ENCODE measurements at regions not wholly inside any gene's neighbourhood (a gene's known extent, or its start where the extent isn't known, plus 50 kb on each side); places are given as distances from the start of the nearest gene placed in this dataset.
"Not testable (repeated sequence)": the region's sequence is repeated elsewhere in the genome, so short reads cannot be mapped to it uniquely, and the experiment has no call there.

GRCh38 chr12:116327992-116328391 lies 50.5 kb upstream of the MED13L start:
- H3K27ac ChIP-seq (ENCODE audit: extremely low read length, insufficient read depth, low read length); DNase-seq (ENCODE audit: low spot score); in situ Hi-C loops (cut with HindIII; ENCODE audit: extremely low pct_ligation_motif_present, low pct_unique_long_range_greater_than_20kb); BruUV-seq (replicated peaks); ATAC-seq; intact Hi-C loops (cut with micrococcal nuclease; ENCODE audit: unreplicated experiment); H3K27me3 ChIP-seq (ENCODE audit: control insufficient read depth in 1 of 2, insufficient read depth in 2 of 2, low read length in 2 of 2); FAIRE-seq; CTCF ChIA-PET (ENCODE audit: low intra/inter-chr PET ratio, low total read pairs); H3K79me2 ChIP-seq (ENCODE audit: insufficient read depth, low read length); POLR2A ChIA-PET; H2AFZ ChIP-seq (ENCODE audit: low read length); H3K4me1 ChIP-seq (ENCODE audit: insufficient read depth, low read length); H3K9ac ChIP-seq (ENCODE audit: insufficient read depth, low read depth, low read length); H3K4me3 ChIP-seq (replicated peaks in 1 of 3; ENCODE audit: insufficient read depth in 1 of 3, low read depth in 2 of 3, low read length in 3 of 3); H3K4me2 ChIP-seq (ENCODE audit: low read depth, low read length); H3K9me3 ChIP-seq (ENCODE audit: low read length); H3K36me3 ChIP-seq (replicated peaks in 1 of 2; ENCODE audit: control insufficient read depth in 1 of 2, insufficient read depth in 2 of 2, low read length in 2 of 2); H4K20me1 ChIP-seq (ENCODE audit: insufficient read depth, low read length): not testable (repeated sequence)
- 22% methylated on average over 3 of the region's 3 CpGs for WGBS (ENCODE audit: low lambda C conversion rate)

GRCh38 chr12:116331876-116332275 lies 54.4 kb upstream of the MED13L start:
- Histone ChIP-seq H4K20me1 (ENCODE audit: insufficient read depth, low read length) (no peaks in the 10 kb centered on the region), H3K27me3 (ENCODE audit: control insufficient read depth in 1 of 2, insufficient read depth in 2 of 2, low read length in 2 of 2) (no peaks in the 10 kb centered on the region), H3K36me3 (replicated peaks in 1 of 2; ENCODE audit: control insufficient read depth in 1 of 2, insufficient read depth in 2 of 2, low read length in 2 of 2) (no peaks in the 10 kb centered on the region), H3K4me1 (ENCODE audit: insufficient read depth, low read length) (no peaks in the 10 kb centered on the region), H3K9ac (ENCODE audit: insufficient read depth, low read depth, low read length) (no peak overlapping the region), H3K4me3 (replicated peaks in 1 of 3; ENCODE audit: insufficient read depth in 1 of 3, low read depth in 2 of 3, low read length in 3 of 3) (no peak overlapping the region), H3K4me2 (ENCODE audit: low read depth, low read length) (no peak overlapping the region), H2AFZ (ENCODE audit: low read length) (no peak overlapping the region), H3K79me2 (ENCODE audit: insufficient read depth, low read length) (no peaks in the 10 kb centered on the region), H3K9me3 (ENCODE audit: low read length) (no peaks in the 10 kb centered on the region), H3K27ac (ENCODE audit: extremely low read length, insufficient read depth, low read length) (no peak overlapping the region)
- POLR2A ChIA-PET, result no interaction called here
- no TSS peak for BruUV-seq (replicated peaks)
- no peak for FAIRE-seq
- no peak for ATAC-seq
- TF ChIP-seq ZNF629 (CRISPR knock-in tag; conservative IDR thresholded peaks at IDR 0.05) (no peak), ZNF597 (CRISPR knock-in tag; IDR thresholded peaks at IDR 0.05) (no peak), DNMT1 (CRISPR knock-in tag; IDR thresholded peaks at IDR 0.05) (no peak), ZNF792 (CRISPR knock-in tag; IDR thresholded peaks at IDR 0.05) (no peak), ZNF737 (CRISPR knock-in tag; IDR thresholded peaks at IDR 0.05; ENCODE audit: borderline replicate concordance) (no peak), BRCA1 (CRISPR knock-in tag; IDR thresholded peaks at IDR 0.05) (no peak), ZNF704 (CRISPR knock-in tag; IDR thresholded peaks at IDR 0.05; ENCODE audit: borderline replicate concordance) (no peak), KMT2B (CRISPR knock-in tag; IDR thresholded peaks at IDR 0.05) (no peak)
- TF ChIP-seq, protein P1, sequence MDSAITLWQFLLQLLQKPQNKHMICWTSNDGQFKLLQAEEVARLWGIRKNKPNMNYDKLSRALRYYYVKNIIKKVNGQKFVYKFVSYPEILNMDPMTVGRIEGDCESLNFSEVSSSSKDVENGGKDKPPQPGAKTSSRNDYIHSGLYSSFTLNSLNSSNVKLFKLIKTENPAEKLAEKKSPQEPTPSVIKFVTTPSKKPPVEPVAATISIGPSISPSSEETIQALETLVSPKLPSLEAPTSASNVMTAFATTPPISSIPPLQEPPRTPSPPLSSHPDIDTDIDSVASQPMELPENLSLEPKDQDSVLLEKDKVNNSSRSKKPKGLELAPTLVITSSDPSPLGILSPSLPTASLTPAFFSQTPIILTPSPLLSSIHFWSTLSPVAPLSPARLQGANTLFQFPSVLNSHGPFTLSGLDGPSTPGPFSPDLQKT (CRISPR knock-in tag; IDR thresholded peaks at IDR 0.05; ENCODE audit: borderline replicate concordance), result no peak
- TF ChIP-seq, protein P2, sequence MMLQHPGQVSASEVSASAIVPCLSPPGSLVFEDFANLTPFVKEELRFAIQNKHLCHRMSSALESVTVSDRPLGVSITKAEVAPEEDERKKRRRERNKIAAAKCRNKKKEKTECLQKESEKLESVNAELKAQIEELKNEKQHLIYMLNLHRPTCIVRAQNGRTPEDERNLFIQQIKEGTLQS (CRISPR knock-in tag; IDR thresholded peaks at IDR 0.05), result no peak
- TF ChIP-seq, protein P3, sequence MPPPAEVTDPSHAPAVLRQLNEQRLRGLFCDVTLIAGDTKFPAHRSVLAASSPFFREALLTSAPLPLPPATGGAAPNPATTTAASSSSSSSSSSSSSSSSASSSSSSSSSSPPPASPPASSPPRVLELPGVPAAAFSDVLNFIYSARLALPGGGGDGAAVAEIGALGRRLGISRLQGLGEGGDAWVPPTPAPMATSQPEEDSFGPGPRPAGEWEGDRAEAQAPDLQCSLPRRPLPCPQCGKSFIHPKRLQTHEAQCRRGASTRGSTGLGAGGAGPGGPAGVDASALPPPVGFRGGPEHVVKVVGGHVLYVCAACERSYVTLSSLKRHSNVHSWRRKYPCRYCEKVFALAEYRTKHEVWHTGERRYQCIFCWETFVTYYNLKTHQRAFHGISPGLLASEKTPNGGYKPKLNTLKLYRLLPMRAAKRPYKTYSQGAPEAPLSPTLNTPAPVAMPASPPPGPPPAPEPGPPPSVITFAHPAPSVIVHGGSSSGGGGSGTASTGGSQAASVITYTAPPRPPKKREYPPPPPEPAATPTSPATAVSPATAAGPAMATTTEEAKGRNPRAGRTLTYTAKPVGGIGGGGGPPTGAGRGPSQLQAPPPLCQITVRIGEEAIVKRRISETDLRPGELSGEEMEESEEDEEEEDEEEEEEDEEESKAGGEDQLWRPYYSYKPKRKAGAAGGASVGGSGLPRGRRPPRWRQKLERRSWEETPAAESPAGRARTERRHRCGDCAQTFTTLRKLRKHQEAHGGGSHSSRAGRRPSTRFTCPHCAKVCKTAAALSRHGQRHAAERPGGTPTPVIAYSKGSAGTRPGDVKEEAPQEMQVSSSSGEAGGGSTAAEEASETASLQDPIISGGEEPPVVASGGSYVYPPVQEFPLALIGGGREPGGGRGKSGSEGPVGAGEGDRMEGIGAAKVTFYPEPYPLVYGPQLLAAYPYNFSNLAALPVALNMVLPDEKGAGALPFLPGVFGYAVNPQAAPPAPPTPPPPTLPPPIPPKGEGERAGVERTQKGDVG (CRISPR knock-in tag; IDR thresholded peaks at IDR 0.05; ENCODE audit: borderline replicate concordance), result no peak
- 56% methylated on average over 2 of the region's 2 CpGs for WGBS (ENCODE audit: low lambda C conversion rate)
- no peak for DNase-seq (ENCODE audit: low spot score)
- in situ Hi-C loops (cut with HindIII; ENCODE audit: extremely low pct_ligation_motif_present, low pct_unique_long_range_greater_than_20kb) (no loop called here), intact Hi-C loops (cut with micrococcal nuclease; ENCODE audit: unreplicated experiment) (no loop called here)
- CTCF ChIA-PET (ENCODE audit: low intra/inter-chr PET ratio, low total read pairs), result no interaction called here
